ENCODE measurements at regions not wholly inside any gene's neighbourhood (a gene's known extent, or its start where the extent isn't known, plus 50 kb on each side); places are given as distances from the start of the nearest gene placed in this dataset.

GRCh38 chr20:50304923-50305635 lies 114.4 kb downstream of the CEBPB start:
- H3K27ac Mint-ChIP-seq (ENCODE audit: unreplicated experiment): no peak overlapping the region
- no peak for TF ChIP-seq CTCF (conservative IDR thresholded peaks at IDR 0.05)
- H3K4me3 Mint-ChIP-seq: no peak overlapping the region
- H3K4me1 Mint-ChIP-seq: peaks cover 25% of the 10 kb centered on the region
- peaks cover 7% of the 10 kb centered on the region for H3K27me3 Mint-ChIP-seq (ENCODE audit: low read depth)
- no peaks in the 10 kb centered on the region for H3K36me3 Mint-ChIP-seq (ENCODE audit: low read depth)
- peaks cover 3% of the 10 kb centered on the region for H3K9me3 Mint-ChIP-seq
- DNase-seq (ENCODE audit: low read depth, low spot score): no peak

- Mint-ChIP-seq H3K4me1 (peaks cover 25% of the 10 kb centered on the region), H3K9me3 (no peaks in the 10 kb centered on the region), H3K27ac (ENCODE audit: unreplicated experiment) (peak overlapping the region; percentile 35), H3K27me3 (ENCODE audit: low read depth) (peaks cover 4% of the 10 kb centered on the region), H3K36me3 (ENCODE audit: low read depth) (no peaks in the 10 kb centered on the region), H3K4me3 (no peak overlapping the region)
- TF ChIP-seq CTCF (conservative IDR thresholded peaks at IDR 0.05): no peak
- no peak for DNase-seq (ENCODE audit: low read depth, low spot score)
Observed at GRCh38 chr20:50305636-50306477, 115.2 kb downstream of the CEBPB start.

- Mint-ChIP-seq H3K4me3 (no peak overlapping the region), H3K36me3 (ENCODE audit: low read depth) (no peaks in the 10 kb centered on the region)
Observed at GRCh38 chr20:50306478-50307423, 116.1 kb downstream of the CEBPB start.

GRCh38 chr20:50308166-50308512 lies 117.5 kb downstream of the CEBPB start:
- Mint-ChIP-seq H3K27ac (ENCODE audit: unreplicated experiment) (no peak overlapping the region), H3K27me3 (ENCODE audit: low read depth) (no peaks in the 10 kb centered on the region), H3K36me3 (ENCODE audit: low read depth) (no peaks in the 10 kb centered on the region), H3K4me3 (no peak overlapping the region), H3K9me3 (no peaks in the 10 kb centered on the region), H3K4me1 (peaks cover 25% of the 10 kb centered on the region)
- DNase-seq (ENCODE audit: low read depth, low spot score): no peak
- no peak for TF ChIP-seq CTCF (conservative IDR thresholded peaks at IDR 0.05)

More at GRCh38 chr20:50306478-50307423, 116.1 kb downstream of the CEBPB start:
- TF ChIP-seq CTCF (conservative IDR thresholded peaks at IDR 0.05): no peak
- no peak for DNase-seq (ENCODE audit: low read depth, low spot score)
- H3K9me3 Mint-ChIP-seq: no peaks in the 10 kb centered on the region
- no peaks in the 10 kb centered on the region for H3K27me3 Mint-ChIP-seq (ENCODE audit: low read depth)
- H3K27ac Mint-ChIP-seq (ENCODE audit: unreplicated experiment): peak overlapping the region; percentile 35
- H3K4me1 Mint-ChIP-seq: peaks cover 25% of the 10 kb centered on the region

Data from neural crest cell (in vitro differentiated cells).